IPS DF 19.7 (cell line): ENCODE measurements at regions not wholly inside any gene's neighbourhood (a gene's known extent, or its start where the extent isn't known, plus 50 kb on each side); places are given as distances from the start of the nearest gene placed in this dataset.

Experiments
- DNase-seq: peaks from one replicate; pipeline ENCODE4 v3.0.0-alpha.2; 2013; ENCODE audit warnings: low read depth, low spot score

DNA sequence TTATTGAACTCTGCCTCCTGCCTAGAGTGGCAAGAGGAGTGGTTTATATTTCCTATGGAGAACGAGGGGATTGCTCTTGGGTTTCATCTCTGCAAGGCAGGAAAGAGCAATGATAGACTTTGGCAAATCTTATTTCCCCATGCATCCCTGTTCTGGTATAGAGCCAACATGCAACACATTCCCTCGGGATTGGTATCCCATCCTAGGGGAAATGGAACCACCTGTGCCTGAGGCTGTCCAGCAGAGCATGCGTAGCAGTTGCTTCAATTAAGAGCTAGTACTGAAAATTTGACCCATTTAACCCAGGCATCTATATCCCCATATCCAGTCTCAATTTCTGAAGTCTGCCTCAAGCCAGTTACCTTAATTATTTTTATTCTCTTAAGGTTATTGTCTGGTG is 205.3 kb downstream of the KCNS3 start:
- DNase-seq, result no peak

DNA sequence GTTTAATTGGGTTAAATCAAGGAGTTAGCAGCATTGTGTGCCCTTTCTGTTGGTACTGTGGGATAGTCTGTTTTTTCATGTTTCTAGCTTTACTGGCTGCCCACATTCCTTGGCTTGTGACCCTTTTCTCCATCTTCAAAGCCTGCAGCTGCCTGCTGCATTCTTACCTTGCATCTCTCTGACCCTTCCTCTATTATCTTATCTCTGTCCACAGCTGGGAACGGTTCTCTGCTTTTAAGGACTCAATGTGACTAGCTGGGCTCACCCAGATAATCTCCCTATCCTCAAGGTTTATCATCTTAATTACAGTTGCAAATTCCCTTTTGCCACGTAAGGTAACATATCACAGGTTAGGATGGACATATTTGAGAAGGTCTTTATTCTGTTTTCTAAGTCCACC is 199.7 kb downstream of the KCNS3 start:
- DNase-seq, result no peak

DNA sequence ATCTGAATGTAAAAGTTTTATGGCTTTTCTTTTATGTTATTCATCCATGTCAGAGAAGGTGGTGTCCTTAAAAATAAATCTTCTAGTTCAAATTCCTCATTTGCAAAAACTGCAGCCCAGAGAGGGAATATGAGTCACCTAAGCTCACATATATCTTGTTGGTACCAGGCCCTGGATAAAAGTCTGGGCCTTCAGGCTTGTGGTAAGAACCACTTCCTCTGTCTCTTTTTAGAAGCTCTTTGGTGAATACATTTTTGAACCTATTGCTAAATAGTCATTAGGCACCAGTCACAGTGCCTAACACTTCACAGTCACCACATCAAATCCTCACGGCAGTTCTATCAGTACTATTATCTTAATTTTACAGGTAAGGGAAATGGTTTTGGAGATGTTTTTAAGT is 199.2 kb downstream of the KCNS3 start:
- no peak for DNase-seq

DNA sequence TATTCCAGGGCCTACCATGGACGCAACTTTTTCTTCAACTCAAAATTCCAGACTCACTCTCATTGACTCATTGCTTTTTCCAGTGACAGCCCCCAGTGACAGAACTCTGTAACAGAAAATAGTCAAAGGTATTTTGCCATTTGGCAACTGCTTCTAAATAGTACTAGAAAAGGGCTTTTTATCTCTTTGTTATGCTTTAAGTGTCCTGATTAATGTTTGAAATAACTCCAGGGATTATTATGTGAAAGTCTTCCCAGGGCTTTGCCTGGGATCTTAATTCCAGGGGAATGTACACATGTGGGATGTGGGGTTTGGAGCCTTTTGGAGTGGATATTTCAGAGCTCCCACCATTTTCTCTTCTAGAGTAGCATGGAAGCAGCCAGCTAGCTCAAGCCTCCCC is 198.8 kb downstream of the KCNS3 start:
- DNase-seq, result no peak

DNA sequence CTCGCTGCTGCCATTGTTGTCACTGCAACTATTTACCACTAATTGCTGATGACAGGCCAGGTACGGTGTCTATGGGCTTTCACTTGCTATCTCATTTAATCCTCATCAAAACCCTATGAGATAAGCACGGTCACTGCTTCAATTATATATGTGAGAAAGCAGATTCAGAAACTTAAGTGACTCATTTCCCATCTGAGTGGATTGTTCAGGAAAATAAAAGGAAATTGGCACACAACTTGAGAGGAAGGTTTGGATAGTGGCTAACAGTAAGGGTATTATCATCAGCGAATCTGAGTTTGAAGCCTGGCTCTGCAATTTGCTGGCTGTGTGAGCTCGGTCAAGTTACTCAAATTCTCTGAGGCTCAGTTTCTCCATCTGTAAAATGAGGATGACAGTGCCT is 196.0 kb downstream of the KCNS3 start:
- no peak for DNase-seq

DNA sequence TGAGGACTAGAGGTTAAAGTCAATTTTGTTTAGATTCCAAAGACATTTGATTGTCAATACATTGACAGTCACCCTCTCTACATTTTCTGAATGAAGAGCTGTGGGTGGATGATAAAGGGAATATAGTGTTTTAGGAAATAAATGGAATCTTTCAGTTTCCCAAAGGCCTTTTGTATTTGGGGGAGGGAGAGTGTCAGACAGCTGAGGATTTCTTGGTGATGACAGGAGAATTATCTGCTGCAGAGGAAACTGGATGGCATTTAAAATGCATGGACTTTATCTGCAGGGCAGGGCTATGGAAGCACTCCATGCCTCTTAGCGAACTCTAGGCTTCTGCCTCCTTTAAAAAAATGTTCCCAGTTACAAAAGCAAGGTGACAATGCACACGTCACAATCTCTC is 195.1 kb downstream of the KCNS3 start:
- no peak for DNase-seq

DNA sequence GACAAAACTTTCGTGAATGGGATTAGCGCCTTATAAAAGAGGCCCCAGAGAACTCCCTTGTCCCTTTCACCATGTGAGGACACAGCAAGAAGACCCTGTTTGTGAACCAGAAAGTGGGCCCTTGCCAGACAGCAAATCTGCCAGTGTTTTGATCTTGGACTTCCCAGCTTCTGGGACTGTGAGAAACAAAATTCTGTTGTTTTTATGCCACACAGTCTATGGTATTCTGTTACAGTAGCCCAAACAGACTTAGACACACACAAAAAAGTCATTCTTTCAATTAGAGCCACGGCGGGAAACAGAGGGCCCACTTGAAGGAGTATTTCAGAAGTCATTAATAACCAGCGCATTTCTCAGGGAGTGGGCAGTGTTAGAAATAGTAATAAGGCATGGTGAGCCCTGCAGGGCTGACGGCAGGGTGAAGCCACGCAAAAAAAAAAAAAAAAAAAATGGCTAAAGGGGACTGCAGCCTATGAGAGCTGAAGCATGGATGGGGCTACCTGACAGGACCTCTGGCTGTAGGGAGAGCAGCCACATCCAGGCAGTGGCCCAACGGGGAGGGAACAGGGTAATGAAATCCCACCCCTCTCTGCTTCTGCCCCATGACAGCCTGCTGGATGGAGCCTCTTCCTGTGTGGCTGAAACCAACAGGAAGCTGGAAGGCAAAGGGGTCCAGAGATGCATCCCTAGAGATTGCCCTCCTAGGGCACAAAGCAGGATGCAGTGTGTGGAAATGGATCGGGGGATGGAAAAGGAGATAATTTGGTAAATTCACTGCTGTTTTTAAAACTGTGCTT is 189.3 kb downstream of the KCNS3 start:
- DNase-seq, result peak; percentile 17

DNA sequence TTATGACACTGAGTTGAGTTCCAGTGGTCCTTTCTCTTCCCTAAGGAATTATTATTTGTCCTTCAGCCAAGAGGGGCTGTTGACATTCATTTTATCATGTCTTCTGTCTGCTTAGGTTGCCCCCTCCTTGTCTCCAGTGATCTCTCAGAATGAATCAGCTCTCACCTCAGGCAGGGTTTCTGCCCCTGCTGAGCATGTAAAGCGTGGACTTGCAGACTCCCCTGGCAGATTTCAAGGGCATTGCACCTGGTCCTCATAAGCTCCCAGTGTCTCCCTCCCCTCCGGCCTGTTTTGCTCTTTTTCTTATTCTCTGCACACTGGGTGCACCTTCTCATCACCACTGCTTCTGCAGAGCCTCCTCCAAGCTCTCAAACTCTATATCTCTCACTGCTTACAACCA is 188.4 kb downstream of the KCNS3 start:
- no peak for DNase-seq

DNA sequence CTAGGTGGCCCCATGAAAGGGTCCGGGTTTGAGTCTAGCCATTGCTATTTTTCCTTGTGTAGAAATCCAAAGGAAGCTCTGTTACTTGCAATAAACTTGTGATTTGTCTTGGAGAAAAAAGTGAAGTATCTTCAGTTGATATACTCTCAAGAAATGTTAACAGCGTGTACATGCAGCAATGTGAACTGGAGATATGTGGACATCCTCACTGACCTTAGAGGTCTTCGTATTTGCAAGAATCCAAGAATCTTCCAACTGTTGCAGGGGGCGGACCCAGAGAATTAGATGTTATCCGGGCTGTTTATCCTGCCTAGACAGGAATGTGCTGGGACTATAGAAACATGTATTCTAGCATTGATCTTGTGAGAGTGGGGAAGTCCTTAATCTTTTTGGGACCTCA is 187.6 kb downstream of the KCNS3 start:
- DNase-seq, result no peak

DNA sequence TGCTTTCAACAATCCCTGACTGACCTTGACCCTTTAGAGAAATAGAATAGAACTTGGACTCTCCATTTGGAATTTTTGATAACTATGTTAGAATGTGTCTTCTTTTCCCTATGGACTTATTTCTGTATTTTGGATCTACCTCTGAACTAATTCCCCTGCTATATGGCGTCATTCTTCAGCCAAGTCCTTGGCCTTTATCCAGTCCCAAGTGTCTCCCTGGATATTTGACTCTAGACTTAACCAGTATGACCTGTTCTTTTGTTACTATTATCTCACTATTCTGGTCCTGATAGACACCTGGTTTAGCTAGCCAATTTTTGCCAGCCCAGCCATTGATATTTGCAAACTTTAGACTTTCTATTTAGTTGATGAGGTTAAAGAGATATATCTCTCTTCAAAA is 186.8 kb downstream of the KCNS3 start:
- no peak for DNase-seq

DNA sequence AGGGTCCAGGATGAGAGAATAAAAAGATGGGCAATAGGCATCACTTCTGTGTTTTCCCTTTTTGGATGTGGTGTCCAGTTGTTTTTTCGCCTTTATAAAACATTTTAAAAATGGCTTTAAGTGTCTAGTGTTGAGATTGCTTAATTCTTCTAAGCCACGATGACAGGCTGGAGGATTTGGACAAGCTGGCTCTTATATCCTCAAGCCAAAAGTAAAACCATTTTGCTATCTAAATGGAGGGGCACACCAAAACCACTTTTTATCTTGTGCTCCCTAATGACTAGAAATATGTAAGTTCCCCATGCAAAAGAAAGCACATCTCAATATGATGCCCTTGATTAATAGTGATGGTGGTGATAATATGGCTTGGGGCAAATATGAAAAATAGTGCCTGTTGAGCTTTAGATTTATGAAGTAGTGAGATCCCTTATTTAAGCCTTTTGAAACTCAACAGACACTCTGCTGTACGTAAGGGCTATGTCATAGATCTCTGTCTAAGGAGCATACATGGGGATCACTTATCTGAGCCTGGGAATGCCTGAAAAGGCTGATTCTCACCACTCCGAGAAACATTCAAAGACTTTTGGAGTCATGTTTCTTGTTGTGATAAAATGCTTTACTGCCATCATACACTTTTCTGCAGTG is 185.5 kb downstream of the KCNS3 start:
- DNase-seq, result no peak

DNA sequence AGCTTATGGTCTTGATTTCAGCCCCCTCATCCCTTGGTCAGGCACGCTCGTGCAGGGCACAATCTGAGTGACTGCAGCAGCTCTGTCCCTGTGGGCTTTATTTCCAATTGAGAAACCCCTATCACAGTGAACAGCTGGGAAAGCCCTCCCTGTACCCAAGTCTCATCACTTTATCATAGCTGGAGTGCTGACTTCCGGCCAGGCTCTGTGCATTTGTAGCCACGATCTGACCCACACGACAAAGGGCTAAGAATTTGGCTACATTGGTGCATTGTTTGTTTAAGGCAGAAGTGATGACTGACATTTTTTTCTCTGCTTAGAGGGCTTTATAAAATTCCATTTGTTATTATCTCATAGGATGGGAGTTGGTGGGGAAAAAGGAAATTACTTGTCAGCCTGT is 184.4 kb downstream of the KCNS3 start:
- no peak for DNase-seq

DNA sequence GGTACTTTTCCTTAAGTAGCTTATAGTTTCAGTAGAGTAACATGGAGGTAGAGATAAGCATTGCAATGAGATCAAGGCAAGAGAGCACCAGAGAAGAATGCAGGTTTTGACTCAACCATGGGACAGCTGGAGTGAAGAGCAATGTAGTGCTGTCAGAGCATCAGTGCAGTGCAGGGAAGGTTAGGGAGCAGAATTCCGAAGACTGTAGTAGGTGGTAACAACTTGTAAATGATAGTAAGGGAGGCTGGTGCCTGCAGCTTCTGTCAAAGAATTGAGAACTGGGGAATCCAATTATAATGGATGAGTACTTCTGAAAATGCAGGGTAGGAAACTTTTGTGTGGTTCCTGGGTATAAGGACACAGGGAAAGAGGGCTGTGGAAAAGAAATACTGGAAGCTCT is 183.2 kb downstream of the KCNS3 start:
- no peak for DNase-seq

DNA sequence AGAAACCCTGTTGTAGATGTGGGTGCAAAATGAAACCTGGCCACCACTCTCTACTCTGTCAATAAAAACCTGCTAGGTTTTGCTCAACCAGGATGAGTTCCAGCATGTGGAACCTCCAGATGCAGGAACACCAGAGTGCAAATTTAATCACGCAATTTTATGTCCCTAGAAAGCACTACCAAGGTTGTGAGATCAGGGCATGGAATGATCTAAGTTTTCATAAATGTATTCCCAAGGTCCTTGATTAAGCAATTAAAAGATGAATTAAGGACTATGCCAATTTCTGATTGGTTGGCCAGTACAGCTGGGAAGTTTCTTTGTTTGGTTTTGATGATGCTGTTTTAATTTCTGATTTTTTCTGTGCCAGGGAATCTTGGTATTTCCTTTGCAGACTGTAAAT is 179.2 kb downstream of the KCNS3 start:
- no peak for DNase-seq

DNA sequence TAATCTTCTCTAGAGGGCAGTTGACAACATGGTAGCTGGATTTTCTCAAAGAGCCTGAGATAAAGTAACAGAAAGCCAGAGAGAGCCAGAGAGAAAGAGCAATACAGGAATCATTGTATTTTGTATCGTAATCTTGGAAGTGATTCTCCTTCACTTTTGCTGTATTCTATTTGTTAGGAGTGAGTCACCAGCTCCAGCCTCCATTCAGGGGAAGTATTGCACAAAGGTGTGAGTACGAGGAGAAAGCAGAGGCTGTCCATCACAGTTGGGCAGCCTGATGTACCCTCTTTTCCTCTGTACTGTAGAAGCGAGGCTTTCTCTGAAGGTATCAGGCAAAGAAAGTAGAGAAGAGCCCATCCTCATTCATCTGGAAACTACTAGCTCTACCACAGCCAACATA is 176.8 kb downstream of the KCNS3 start:
- DNase-seq, result no peak

DNA sequence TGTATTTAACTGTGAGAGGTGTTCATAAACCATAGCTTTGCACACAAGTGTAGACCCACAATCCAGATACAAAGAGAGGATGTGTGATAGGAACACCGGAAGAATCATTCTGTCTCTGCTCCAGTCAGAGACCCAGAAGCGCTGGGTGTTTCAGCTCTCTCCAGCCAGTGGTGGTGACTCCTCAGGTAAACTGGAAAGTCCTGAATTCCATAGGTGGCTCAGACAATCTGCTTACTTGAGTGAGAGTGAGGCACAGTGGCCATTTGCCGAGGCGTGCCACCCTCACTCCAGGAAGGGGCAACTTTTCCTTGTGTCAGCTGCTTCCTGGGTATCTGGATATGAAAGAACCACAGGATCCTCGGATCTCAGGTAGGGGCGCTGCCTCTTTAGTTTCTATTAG is 171.5 kb downstream of the KCNS3 start:
- DNase-seq, result no peak

DNA sequence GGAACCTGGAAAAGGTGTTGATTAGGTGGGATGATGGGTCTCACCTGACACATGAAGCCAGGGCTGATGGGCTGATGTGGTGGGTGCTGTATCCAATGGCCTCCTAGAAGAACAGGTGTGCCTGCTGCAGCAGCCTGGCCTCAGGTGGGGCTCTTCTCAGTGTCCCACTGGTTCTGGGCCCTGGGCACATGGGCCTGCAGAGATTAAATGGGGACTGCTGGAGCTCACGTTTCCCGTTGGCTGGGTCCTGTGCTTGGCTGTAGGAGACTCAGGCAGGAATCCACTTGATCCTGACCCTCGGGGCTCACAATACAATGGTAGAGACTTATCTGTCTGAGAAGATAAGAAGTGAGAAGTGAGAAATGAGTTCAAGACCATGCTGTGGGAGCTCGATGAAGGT is 170.9 kb downstream of the KCNS3 start:
- no peak for DNase-seq

DNA sequence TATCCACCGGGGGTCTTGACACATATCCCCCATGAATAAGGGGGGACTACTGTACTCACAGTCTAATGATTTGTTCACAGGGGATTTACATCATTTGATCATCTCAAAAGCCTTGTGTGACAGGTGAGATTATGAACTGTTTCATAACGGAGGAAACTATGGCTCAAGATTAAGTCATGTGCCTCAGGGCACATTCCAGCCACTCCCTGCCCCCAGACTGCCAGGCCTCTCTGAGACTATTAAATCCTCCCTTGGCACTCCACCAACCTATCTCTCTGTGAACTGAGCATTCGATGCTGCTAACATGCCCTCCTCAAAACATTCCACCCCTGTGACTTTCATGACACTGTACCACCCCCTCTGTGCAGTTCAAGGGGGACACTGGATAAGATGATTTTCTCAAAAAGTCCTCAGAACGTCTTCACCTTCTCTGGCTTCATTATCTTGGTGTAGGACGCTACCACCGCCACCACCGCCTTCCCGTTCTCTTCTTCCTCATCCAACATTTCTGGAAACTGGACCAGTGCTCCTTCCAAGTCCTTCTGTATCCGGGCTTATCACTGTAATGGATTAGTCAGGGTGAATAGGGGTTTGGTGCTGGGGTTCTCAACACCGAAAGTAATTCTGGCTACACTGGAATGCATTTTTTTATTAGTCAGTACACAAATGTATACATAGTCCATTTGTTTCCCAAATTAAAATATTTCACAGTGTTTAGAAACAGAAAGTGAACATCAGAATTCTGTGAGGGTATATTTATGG is 169.6 kb downstream of the KCNS3 start:
- DNase-seq, result no peak

DNA sequence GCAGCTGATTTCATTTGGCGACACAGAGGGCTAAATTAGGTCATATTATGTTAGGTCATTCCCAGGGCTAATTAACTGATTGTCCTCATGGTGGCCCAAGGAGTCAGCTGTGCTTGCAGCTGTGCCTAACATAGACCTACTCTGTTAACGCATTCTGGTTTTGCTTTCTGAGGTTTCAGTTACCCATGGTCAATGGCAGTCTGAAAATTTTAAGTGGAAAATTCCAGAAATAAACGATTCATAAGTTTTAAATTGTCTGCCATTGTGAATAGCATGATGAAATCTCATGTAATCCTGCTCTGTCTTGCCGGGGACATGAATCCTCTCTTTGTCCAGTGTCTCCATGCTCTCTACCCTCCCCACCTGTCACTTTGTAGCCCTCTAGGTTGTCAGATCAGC is 168.7 kb downstream of the KCNS3 start:
- DNase-seq, result no peak

DNA sequence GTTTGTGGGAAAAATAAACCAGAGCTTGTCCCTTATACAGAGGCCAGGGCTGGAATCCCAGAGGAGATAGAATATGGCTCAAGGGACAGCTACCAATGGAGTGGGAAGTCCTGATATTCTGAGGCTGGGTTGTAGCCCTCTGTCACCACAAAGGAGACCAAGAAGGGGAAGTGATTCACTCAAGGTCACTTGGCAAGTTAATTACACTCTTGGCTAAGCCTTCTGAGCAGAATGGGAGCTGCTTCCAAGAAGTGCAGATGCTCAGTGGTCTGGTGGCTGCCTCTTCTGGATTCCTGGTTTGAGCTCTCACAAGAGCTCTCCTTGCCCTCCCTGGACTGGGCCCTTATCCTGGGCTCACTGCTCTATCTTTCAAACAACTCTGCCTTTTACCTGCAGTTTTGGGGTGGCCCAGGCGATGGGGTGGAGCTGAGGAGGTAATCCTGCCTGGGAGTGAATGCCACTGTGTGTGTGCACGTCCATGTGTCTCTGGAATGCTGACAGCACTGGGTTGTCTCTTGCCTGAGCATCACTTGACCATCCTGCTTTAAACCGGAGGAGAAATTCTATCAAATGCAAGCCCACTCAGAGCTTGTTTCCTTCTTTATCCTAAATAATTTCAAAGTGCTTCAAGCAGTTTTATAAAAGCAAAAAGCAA is 168.2 kb downstream of the KCNS3 start:
- DNase-seq, result no peak

DNA sequence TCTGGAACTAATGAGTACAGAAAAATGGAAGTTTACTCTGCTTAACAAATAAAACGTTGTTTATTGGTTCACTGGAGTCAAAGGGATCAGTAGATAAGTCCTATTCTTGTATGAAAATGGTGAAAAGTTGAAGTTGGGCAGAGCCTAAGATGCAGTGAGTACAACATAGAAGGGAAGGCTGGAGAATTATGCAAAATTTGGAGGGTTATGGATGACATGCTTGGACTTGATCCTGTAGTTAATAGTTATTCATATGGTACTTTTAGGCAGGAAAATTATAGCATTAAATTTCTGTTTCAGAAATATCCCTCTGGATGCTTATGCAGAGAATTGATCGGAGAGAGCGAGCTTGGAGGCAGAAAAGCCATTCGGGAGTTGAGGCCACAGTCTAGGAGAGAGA is 167.6 kb downstream of the KCNS3 start:
- DNase-seq, result no peak

DNA sequence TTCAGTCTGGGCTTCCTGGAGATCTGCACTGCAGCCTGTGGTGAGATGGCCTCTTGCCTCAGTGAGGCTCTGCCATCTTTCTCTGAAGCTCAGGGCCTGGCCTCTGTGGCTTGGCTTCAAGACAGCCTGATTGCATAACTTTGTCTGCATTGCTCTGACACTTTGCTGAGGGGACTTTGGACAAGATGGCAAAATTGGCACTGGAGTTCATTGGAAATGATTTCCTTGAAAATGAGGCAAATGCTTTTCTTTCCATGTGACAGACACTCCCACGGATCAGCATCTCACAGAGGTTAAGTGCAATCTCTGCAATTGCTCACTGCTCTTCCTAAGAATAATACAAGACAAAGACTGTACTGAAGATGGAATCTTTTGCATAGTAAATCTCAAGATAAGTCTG is 166.8 kb downstream of the KCNS3 start:
- DNase-seq, result no peak
